Inflammatory macrophage (primary cell): ENCODE measurements at regions not wholly inside any gene's neighbourhood (a gene's known extent, or its start where the extent isn't known, plus 50 kb on each side); places are given as distances from the start of the nearest gene placed in this dataset.

Experiments
- DNase-seq, 2 donors: peaks; one replicate each; pipeline ENCODE4 v3.0.0-alpha.2; 2020 to 2022

DNA sequence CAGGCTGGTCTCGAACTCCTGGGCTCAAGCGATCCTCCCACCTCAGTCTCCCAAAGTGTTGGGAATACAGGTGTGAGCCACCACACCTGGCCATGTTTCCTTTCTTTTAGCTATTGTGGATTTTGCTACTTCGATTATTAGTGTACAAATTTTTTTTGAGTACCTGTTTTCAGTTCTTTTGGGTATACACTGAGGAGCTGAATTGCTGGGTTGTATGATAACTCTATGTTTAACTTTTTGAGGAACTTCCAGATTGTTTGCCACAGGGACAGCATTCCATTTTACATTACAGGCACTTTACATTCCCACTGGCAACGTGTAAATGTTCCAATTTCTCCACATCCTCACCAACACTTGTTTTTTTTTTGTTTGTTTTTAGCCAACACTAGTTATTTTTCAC lies 198.1 kb upstream of the TBX3 start:
- DNase-seq, result no peak

- DNase-seq, result no peak
These were observed 195.4 kb upstream of the TBX3 start for GRCh38 chr12:114879354-114879753.

GRCh38 chr12:114878781-114879180 lies 194.8 kb upstream of the TBX3 start:
- DNase-seq, result no peak

DNA sequence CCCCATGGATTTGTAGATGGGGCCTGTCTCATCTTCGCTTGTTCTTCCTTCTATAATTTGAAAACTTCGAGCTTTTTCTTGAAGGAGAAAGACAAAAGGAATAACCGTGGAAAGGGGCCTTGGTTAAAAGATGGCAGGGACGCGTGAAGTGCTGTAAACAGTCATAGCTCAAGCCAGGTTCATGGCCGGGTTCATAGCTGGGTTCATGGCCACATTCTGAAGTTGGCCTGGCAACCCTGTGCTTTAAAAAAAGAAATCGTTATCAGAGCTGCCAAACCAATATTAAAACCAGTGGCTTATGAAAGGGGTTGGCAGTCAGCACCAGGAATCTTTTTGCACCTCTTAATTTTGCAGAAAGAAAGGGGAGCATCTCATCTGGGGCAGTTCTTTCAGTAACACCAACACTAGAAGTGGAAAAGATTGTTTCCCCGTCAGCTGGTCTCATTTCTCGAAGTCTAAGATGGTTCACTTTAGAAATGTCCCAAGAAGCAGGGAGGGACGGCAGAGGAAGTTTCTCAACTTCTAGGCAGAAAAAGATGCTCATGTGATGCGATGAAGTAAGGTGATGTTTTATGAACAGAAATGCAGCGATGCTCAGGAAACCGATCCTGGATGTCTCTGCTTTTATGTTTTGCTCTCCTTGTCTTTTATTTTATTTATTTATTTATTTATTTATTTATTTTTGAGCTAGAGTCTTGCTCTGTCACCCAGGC lies 193.1 kb upstream of the TBX3 start:
- peak; percentile 7 to 9 for DNase-seq

GRCh38 chr12:114875313-114875712 lies 191.3 kb upstream of the TBX3 start:
- no peak for DNase-seq

DNA sequence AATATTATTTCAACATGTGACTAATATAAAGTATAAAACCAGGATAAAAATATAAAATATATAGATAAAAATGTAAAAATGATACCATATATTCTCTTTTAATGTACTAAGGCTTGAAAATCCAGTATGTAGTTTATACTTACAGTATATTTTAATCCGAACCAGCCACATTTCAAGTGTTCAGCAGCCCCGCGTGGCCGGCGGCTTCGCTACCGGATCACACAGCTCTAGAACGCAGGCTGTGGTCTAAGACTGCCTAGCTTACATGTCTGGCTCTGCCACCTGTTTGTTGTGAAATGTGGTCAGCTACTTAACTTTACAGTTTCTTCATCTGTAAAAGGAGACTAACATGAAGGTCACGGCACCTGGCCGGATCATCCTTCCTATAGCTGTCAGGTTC lies 189.7 kb upstream of the TBX3 start:
- DNase-seq, result no peak

GRCh38 chr12:114868995-114869834 lies 185.2 kb upstream of the TBX3 start:
- DNase-seq, result no peak

- DNase-seq, result no peak
These were observed 182.4 kb upstream of the TBX3 start for GRCh38 chr12:114866331-114866730.

- DNase-seq, result no peak
These were observed 181.0 kb upstream of the TBX3 start for GRCh38 chr12:114864837-114865551.

DNA sequence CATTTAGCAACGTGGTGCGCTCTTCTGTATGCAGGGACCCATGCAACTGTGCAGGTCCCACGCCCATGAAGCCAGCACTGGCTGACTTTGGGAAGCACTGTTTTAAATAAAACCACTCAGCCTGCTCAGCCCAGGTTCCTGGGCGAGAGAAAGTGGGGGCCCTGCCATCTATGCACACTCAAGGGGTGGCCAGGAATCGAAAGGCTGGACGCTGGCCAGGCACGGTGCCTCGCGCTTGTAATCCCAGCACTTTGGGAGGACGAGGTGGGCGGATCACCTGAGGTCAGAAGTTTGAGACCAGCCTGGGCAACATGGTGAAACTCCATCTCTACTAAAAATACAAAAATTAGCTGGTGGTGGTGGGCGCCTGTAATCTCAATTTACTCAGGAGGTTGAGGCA lies 179.9 kb upstream of the TBX3 start:
- no peak for DNase-seq

- DNase-seq, result no peak
These were observed 177.0 kb upstream of the TBX3 start for GRCh38 chr12:114860969-114861368.

- no peak for DNase-seq
These were observed 174.6 kb upstream of the TBX3 start for GRCh38 chr12:114858388-114859146.

DNA sequence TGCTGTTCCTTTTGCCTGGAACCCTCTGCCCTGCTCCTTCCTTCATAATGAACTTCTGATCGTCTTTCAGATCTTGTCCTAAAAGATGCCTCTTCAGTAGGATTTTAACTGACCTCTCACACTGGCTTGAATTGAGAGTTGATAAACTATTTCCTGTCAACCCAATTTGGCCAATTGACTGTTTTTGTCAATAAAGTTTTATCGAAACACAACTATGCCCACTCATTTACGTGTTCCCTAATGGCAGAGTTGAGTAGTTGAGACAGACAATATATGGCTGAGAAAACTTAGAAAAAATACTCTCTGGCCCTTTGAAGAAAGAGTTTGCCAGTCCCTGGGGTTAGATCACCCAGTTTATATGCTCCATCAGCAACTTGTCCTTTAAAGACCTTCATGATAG lies 171.7 kb upstream of the TBX3 start:
- DNase-seq, result no peak

- DNase-seq, result peak in 1 of 2 donors; percentile 2
These were observed 169.1 kb upstream of the TBX3 start for GRCh38 chr12:114852976-114853529.

- no peak for DNase-seq
These were observed 168.0 kb upstream of the TBX3 start for GRCh38 chr12:114851981-114852380.

- DNase-seq, result no peak
These were observed 166.8 kb upstream of the TBX3 start for GRCh38 chr12:114850661-114851275.

DNA sequence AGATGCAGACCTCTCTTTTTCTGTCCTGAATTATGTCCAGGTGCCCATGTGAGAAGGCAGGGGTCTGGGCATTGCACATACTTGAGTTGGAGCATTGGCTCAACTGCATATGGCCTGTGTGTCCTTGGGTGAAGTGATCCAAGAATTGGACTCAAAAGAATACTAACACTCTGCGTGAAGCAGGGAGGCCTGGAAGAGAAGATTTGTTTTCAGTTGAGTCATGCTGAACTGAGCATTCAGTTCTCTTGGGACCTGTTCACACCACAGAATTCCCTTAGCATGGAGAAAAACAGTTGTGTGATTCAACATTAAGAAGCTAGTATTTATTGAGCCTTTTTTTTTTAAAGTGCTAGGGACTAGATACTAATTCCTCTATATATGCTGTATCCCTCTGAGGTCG lies 164.7 kb upstream of the TBX3 start:
- DNase-seq, result no peak

DNA sequence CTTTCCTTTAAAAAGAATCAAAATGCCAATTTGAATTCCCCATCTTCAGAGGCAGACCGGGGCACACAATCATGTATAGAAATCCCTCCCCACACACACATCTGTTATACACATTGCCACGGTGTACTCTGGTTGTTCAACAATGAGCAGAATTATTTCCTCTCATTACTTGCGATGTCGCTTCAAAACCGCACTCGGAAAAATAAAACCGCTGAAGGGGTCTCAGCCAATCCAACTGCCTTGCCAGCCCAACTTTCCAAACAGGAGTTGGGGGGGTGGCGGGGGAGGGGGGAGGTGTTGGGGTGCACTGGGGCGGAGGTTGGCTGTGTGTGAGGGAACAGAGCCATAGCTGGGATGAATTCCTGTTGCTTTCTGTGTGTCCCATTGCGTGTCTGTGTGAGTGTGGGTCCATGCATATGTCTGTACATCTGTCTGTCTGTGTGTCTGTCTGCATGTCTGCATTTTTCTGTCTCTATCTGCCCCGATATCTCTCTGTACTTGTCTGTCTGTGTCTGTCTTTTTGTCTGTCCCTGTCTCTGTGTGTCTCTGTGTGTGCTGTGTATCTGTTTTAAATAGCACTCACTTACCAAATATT lies 163.6 kb upstream of the TBX3 start:
- no peak for DNase-seq

GRCh38 chr12:114846771-114847170 lies 162.8 kb upstream of the TBX3 start:
- DNase-seq, result no peak

DNA sequence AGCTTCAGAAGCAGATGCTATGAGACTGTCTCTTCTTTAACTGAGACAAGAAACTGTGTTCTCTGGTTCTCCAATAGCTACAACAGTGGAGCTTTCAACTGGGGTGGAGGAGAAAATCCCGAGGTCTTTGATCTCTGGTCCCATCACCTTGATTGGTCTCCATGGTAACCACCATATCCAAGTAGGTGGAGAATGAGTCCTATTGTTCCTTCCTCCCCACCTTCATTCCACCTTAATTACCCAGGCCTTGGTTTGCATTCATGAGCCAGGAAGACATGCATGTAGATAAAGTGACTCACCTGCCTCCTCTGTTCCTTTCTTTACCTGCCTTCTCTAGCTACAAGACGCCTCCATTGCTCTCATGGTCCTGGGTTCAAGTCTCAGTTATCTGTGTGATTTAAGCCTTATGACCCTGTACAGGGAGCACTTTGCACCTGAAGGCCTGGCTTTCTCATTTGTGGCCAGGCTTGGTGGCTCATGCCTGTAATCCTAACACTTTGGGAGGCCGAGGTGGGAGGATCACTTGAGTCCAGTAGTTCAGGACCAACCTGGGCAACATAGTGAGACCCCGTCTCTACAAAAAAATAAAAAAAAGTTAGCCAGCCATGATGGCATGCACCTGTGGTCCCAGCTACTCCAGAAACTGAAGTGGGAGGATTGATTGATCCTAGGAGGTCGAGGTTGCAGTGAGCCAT lies 157.7 kb upstream of the TBX3 start:
- DNase-seq, result no peak

DNA sequence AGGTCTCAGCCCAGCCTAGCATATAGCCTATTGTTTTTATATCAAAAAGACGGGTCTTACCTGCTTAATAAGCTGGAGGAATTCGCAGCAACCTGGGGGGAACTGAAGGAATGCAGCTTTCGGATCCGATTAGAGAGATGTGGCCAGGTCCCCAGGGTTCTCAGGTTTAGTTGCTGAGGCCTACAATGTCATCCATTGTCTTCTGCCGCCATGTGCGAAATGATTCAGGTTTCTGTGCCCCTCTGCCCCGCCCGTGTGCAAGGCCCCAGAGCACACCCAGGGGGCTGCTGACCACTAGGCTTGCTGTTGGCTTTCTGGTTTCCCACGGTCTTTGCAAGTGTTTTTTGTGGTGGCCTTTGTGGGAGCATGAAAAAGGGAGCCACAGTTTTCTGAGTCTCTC lies 154.5 kb upstream of the TBX3 start:
- DNase-seq, result no peak
